ENCODE measurements at regions not wholly inside any gene's neighbourhood (a gene's known extent, or its start where the extent isn't known, plus 50 kb on each side); places are given as distances from the start of the nearest gene placed in this dataset.
A peak's percentile ranks its signal among the peaks of the same experiment; 100 is the strongest.

DNA sequence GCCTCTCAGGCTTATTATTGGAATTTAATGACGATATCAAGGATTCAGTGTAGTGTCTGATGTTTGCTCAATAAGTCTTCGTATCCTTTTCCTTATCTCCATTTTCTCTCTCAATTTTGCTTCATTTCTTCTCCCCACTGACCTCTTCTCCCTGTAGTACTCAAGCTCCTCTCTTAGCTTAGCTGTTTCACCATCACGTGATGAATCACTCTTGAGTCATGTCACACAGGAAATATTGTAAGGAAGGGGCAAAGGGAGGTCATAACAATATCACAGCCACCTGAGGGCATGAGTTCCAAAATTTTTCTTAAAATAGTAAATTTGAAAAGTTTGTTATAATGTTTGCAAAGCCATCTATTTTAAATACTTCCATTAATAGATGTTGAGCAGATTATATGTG, 392.2 kb upstream of the MARCKS start (continued):
- TF ChIP-seq POLR2A (IDR thresholded peaks at IDR 0.05; ENCODE audit: borderline replicate concordance, extremely low read depth, insufficient read depth, insufficient read length) (no peak), ELF1 (IDR thresholded peaks at IDR 0.05; ENCODE audit: borderline replicate concordance, low read depth) (0 out of 2 replicates have a peak, but pooled peaks have one; percentile 12), JUND (IDR thresholded peaks at IDR 0.05) (peak; percentile 81)

DNA sequence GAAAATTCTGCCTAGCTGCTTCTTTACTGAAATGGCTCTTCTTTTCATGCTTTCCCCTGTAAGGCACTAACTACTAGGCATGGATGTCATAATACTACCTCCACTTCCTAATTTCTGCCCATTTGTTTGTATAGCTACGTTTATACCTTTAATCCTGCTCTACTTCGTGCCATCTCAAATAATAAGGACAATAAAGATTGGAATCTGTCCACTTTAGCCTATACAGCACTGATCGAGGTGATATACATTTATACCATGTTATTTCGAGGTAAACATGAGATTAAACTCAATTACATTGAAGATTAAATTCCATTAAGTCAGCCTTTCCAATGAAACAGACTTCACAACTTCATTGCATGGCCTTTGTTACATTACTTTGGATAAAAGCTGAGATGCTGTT, 390.6 kb upstream of the MARCKS start:
- Histone ChIP-seq H3K4me2 (ENCODE audit: low read length) (no peak overlapping the region), H3K9me2 (ENCODE audit: insufficient read depth) (no peaks in the 10 kb centered on the region), H3K79me2 (ENCODE audit: insufficient read depth, low read length) (no peaks in the 10 kb centered on the region), H3K9me3 (ENCODE audit: control insufficient read depth in 1 of 2, insufficient read depth in 1 of 2, low read depth in 1 of 2, low read length in 2 of 2) (no peaks in the 10 kb centered on the region), H2AFZ (ENCODE audit: low read depth, low read length, poor library complexity, severe bottlenecking) (peak overlapping the region; percentile 89), H3K9ac (ENCODE audit: low read length) (no peak overlapping the region), H3K27me3 (ENCODE audit: insufficient read depth, low read length) (no peaks in the 10 kb centered on the region), H3K4me1 (ENCODE audit: control insufficient read depth in 1 of 2, insufficient read depth in 2 of 2, low read length in 2 of 2) (peaks cover 8 to 19% of the 10 kb centered on the region in 2 experiments), H3K27ac (ENCODE audit: low read depth, low read length) (no peak overlapping the region), H4K20me1 (ENCODE audit: insufficient read depth) (no peaks in the 10 kb centered on the region), H3K4me3 (replicated peaks in 1 of 2; ENCODE audit: low read depth in 1 of 2, low read length in 2 of 2) (no peak overlapping the region), H3K36me3 (ENCODE audit: control insufficient read depth in 1 of 2, insufficient read depth in 2 of 2, low read length in 2 of 2) (no peaks in the 10 kb centered on the region)
- POLR2A ChIA-PET: no interaction called here
- BruUV-seq (replicated peaks): no TSS peak
- no peak for DNase-seq (ENCODE audit: low read depth, low spot score)
- RAD21 ChIA-PET (ENCODE audit: low non-redundant PET in 1 of 2, low total read pairs in 2 of 2, uncharacterized antibody in 2 of 2, unreplicated experiment in 2 of 2): no interaction called here
- ATAC-seq: no peak
- intact Hi-C loops (cut with micrococcal nuclease): no loop called here
- CTCF ChIA-PET: interaction anchor here (1.0 to 1.3 kb wide), 2 partner anchors 23 to 392 kb away, joined by 3 to 4 read pairs; no protein-coding TSS in a partner anchor
- no peak for TF ChIP-seq FOSL1 (IDR thresholded peaks at IDR 0.05; ENCODE audit: low read depth)
- TF ChIP-seq SIN3A (IDR thresholded peaks at IDR 0.05; ENCODE audit: low read depth): no peak
- TF ChIP-seq CBX3 (IDR thresholded peaks at IDR 0.05; ENCODE audit: low read depth): no peak
- no peak for TF ChIP-seq ZNF274 (IDR thresholded peaks at IDR 0.05; ENCODE audit: low read depth, low read length)
- no peak for TF ChIP-seq TCF7L2 (IDR thresholded peaks at IDR 0.05; ENCODE audit: borderline replicate concordance, extremely low read depth, insufficient read depth, insufficient read length)
- TF ChIP-seq REST (IDR thresholded peaks at IDR 0.05; ENCODE audit: low read depth): no peak
- TF ChIP-seq CTCF (IDR thresholded peaks at IDR 0.05 in 2 of 3, conservative IDR thresholded peaks at IDR 0.05 in 1 of 3; ENCODE audit: borderline replicate concordance in 1 of 3, insufficient read depth in 1 of 3, low read depth in 2 of 3, low read length in 2 of 3): no peak
